NCI-H2107 treated with DMSO at 0.1 percent for 48 hours (cell line): ENCODE measurements at regions not wholly inside any gene's neighbourhood (a gene's known extent, or its start where the extent isn't known, plus 50 kb on each side); places are given as distances from the start of the nearest gene placed in this dataset.

Experiments used
- DNase-seq: peaks from one replicate; lab custom pipeline; 2025; ENCODE audit not compliant: unreplicated experiment; lab: John Stamatoyannopoulos, UW

DNA sequence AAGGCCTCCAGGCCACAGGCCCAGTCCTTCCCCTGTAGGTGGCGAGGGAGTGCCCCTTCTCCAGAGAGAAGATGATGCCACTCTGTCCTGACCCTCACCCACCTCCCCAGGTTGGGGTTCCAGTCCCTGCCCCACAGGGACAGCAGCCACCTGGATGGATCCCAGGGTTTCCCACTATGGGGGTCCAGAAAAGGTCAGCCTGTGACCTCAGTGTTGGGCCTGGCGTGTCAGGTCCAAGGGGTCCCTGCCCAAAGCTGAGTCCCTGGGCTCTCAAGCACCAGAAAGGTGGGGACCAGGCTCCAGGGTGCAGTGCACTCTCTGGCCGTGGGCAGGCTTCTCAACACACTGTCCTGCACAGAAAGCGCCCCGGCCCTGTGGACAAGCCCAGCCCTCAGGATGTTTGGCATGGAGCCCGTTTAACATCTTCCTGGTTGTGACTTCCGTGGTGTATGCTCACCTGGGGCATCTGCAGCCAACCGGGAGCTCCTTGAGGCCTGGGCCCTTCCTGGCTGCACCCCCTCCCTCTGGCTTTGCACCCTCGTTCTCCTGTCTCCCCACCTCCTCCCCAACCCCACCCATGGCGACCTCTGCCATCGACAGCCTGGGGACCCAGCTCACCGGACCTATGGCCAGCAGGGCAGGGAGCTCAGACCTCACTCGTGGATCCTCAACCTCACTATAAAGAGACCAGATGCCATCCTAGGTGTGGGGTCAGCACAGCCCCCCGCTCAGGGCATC is 58.3 kb upstream of the PPP2R2D start:
- DNase-seq, result no peak

DNA sequence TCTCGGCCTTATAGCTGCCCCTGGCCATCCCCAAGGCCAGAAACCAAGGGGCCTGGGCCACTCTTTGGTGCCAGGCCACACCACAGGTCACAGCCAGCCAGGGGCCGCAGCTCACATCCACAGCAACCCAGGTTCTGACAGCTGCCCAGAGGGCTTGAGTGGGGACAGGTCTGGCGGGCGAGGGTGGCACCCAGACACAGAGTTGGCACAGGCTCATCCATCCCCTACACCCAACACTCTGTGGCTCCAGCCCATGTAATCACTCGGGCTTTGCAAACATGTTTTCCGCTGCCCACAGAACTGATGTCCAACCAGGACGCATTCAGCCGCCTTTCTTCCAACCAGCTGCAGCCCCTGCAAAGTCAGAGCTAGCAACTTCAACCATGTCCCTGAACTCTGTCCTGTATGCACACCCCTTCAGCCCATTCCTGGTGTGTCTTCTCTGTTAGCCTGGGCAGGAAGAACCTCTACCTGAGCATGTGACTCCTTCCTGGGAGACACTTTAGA is 57.7 kb upstream of the PPP2R2D start:
- no peak for DNase-seq

DNA sequence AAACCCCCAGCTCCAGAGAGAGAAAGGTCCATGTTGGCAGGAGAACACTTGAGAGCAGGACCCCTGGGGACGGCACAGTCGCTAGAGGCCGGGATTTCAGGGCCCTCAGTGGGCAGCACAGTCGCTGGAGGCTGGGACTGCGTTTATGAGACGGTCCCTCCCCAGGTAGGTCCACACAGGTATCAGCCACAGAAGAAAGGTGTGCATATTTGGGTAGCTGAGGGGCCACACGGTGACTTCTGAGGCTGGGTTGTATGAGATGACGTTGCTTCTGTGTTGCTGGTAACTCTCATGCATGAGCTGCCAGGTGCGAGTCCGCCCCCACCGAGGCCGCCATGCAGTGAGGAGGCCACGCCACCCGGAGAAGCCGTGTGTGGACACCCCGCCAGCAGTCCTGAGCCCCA is 56.9 kb upstream of the PPP2R2D start:
- no peak for DNase-seq

DNA sequence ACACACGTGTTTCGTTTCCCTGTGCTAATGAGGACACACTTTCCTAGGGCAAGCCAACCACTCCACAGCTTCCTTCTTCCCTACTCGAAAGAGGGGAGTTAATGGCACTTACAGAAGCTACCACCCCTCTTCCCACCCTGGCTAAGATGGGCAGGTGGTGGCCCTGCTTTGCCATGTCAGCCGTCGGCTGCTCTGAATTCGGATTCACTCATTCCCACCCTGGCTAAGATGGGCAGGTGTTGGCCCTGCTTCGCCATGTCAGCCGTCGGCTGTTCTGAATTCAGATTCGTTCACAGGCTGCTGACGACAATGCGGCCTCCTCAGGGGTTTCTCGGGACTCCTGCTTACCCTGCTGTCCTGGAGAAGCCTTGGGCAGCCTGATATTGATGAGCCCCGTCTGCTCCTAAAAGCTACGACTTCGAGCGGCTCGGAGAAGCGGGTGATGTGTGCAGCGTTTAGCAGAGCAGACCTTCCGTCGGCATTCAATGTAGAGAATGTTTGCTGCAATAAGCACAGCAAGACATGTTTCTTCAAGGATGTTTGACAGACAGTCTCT is 56.2 kb upstream of the PPP2R2D start:
- no peak for DNase-seq

DNA sequence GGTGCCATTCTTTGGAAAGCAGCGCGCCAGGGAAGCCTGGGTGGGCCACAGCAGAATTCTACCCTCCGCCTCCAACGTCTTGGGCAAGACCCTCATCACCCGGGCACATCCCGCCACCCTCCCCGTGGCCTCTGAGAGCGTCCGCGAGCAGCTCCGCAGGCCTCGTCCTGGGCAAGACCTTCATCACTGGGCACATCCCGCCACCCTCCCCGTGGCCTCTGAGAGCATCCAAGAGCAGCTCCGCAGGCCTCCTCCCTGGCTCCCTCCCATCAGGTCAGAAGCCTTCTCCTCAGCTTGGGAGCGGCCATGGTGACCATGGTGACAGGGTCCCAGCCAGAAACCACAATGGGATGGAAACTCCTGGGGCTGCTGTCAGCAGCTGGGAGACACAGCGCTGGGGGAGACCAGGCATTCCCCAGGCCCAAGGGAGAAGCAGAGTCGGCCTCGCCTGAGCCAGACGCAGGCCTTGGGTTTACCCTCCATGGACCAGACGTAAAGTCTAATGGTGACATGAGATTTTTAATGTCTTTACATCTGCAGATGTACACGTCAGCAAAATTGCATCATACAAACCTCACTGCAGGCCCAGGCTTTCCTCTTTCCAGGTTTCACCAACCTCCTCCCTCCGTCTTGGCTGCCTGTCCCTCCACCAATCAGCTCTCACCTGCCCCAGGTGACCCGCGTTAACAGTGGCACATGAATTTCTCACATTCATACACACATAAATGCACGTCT is 55.1 kb upstream of the PPP2R2D start:
- no peak for DNase-seq

DNA sequence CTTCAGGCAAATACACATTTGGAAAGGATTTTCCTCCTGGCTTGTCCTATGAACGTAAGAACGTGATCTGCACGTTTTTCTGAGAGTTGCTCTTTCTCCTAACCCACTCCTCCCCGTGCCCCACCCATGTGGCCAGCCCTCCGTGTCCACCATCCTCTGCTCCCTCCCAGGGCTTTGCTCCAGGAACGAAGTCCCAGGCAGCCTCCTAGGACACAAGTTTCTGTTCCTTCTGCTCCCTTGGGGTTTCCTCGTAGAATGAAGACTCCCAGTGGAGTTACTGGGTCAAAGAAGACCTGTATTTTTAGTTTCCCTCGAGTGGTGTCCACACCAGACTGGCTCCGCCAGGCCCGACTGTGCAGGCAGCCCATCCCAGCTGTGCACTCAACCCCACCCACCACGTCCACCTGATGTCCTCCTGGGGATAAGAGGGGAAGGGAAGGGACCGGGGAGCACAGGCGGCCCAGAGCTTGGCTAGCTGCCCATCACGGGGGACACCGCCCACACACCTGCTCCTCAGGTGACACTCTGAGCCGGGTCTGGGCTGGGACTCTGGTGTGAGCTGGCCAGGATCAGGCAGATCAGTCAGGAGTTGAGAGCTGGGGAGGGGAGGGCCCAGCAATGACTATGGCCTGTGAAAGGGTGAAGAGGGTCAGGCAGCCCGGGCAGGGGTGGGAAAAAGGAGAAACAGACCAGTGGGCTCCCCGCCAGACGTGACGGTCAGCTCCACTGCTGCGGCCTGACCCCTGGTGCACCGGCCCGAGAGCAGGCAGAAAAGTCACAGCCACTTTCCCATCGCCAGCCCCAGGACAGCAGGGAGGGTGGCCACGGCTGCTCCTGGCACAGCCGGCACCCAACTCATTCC is 54.3 kb upstream of the PPP2R2D start:
- peak; percentile 6 for DNase-seq

DNA sequence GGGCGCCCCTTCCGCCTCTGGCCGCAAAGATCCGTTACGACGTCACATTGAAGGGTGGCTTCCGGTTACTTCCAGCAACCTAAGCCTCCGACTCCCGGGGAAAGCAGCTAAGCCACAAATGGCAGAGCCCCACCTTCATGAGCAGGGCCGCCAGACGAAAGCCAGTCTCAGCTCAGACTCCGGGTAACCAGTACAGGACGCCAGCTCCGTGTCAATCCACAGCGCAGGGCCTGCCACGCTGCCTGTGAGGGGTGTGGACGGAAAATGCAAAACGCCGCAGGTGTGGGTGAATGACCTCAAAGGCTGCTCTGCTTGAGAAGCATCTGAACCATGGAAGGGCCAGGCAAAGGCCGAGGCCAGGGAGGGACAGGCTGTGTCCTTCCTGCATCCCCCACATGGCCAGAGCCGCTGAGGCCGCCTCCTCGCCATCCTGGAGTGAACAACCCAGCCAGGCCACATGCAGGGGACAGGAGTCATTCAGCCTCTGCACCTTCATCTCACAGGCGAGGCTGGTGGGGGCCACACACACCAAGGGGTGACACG is 53.5 kb upstream of the PPP2R2D start:
- no peak for DNase-seq

DNA sequence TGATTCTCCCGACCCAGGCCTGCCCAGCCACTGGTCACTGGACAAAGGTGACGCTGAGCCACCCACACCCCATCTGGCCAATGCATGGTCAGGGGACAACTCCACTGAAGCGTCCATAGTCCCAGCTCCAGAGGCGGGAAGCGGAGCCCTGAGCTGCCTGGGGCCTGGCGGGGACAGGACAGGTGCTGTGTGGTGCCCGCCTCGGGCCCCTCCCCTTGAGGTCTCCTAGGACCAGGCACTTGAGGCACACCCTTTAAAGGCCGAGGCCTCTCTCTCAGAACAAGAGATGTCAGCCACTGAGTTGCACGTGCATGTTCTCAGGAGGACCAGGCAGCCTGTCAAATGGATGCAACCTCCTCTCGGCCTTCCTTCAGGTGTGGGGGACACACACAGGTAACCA is 52.5 kb upstream of the PPP2R2D start:
- DNase-seq, result no peak

DNA sequence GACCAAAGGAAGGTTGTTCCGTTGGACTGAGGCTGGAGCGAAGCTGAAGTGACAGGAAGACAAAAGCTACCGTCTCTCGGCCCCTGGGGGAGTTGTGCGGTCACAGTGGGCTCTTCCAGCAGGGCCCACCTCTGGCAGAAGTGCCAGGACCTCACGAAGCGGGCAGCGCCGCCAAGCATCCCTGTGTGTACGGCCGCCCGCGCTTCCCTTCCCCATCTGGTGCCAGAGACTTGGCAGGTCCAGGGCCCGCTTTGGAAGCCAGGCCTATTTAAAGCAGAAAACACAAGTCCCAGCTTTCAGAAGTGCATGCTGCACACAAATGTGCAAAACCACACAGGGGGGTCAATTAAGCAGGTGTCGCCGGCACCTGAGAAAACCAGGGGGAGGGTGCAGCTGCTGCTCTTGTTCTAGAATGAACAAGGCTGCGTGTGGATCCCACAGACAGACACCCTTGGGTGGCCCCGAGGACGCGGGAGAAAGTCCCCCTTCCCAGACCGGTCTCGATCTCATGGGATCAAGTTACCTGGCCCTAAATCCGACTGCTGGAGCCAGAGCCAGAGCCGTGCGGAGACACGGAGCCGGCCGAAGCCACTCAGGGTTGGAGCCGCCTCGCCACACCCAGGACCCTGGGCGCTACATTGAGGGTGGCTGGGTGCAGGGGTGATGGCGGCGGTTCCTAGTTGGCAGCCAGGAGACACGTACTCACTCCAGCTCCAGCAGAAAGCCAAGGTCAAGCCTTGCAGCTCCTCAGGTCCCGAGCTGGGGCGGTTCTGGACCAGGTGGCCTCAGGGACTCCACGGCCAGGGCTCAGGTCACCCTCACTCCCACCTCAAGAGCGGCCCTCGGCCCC is 51.8 kb upstream of the PPP2R2D start:
- peak; percentile 30 for DNase-seq

DNA sequence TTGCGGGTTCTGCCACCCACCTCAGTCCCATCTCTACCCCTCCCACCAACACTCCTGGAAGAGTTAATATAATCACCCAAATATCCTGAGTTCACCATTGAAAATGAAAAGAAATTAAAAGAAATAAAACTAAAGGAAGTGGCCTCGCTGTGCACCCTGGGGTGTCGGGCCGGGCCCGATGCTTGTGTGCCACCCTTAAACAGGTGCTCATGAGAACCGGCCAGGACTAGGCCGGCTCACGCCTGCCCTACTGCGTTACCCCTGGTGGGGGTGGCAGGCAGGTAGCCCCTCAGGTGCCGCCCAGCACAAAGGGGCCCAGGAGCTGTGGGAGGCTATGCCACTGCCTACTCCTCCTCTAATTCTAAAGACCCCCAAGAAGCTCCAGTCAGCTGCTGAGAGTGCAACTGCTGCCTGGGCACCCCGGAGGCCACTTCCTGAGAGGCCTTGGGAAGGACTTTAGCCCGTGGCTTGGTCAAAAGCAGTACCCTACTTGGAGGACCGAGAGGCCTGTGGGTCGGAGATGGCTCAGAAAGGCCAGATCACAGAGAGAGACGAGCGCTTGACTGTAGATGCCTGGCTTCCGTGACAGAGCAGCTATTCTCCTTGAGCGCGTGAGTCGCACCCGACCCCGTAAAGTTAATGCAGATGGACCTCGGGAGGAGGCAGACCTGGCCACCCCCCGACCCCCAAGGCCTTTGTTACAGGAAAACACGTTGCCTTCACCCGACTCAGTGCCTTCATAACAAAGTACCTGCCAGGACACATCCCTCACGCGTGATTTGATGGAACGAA is 51.0 kb upstream of the PPP2R2D start:
- no peak for DNase-seq

DNA sequence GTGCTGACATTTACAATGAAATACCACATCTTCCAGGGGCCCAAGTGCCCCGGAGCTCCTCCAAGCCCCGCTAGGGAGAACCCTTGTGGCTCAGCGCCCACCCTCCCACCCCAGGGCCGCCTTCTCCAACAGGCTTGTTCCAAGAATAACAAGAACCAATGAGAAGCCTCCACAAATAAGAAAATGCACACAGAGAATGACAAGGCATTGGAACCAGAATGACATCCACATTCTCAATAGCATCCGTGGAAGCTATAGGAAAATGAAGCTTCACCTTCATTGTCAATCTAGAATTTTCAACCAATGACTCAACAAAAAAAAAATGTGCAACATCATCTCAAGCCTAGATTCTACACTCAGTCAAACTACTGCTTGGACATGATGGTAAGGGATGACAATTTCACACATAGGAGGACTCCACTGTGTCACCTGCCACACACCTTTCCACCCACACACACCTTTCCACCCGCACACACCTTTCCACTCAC is 50.4 kb upstream of the PPP2R2D start:
- DNase-seq, result no peak
